Thyroid gland (tissue), 4 donors: ENCODE measurements at regions not wholly inside any gene's neighbourhood (a gene's known extent, or its start where the extent isn't known, plus 50 kb on each side); places are given as distances from the start of the nearest gene placed in this dataset.

ENCODE experiments used
- POLR2A ChIP-seq, 2 donors: fragments of 450-650 bp; IDR thresholded peaks; one replicate each; pipeline ENCODE4 v1.6.1; 2017; ENCODE audit warnings: antibody characterized with exemption in 2 of 2, mild to moderate bottlenecking in 2 of 2, moderate library complexity in 1 of 2
- TF ChIP-seq, protein P1 (sequence below), 6 experiments: fragments of 200-600 bp in 3 of 6; fragments of 450-650 bp in 3 of 6; sonication (generic) in 3 of 6; IDR thresholded peaks; one replicate each; pipeline ENCODE4 v1.5.1; 2016 to 2019; ENCODE audit warnings: antibody characterized with exemption in 6 of 6, mild to moderate bottlenecking in 2 of 6, inconsistent platforms in 1 of 6, moderate library complexity in 1 of 6

DNA sequence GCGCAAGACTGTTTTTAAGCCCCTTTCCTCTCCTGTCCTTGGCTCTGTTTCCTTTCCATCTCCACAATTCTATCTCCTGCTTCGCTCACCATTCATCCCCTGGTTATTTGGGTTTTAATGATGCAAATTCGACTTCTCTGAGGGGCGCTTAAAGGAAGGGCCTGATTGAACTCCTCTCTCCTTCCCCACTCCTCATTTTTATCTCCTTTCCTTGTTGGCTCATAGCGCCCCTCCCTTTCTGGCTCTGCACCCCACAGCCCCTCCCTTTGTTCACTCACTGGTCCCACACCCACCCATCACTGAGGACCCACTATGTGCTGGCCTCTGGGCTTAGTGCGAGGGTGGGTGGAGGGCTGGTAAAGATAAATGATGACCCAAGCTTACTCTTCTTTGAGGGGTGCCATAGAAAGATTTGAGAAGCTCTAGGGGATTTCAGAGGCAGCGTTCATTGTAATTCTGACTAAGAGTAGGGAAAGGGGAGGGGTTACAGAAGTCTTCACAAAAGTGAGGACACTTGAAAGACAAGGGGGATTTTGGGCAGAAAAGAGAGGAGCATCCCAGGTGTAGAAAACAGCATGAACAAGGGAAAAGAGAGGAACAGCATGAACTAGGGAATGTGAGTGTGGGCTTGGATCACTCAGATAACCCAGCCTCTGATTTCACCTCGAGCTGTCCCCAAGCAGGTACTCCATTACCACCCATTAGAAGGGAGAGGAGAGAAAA is 507.8 kb downstream of the CD83 start:
- TF ChIP-seq, protein P1, sequence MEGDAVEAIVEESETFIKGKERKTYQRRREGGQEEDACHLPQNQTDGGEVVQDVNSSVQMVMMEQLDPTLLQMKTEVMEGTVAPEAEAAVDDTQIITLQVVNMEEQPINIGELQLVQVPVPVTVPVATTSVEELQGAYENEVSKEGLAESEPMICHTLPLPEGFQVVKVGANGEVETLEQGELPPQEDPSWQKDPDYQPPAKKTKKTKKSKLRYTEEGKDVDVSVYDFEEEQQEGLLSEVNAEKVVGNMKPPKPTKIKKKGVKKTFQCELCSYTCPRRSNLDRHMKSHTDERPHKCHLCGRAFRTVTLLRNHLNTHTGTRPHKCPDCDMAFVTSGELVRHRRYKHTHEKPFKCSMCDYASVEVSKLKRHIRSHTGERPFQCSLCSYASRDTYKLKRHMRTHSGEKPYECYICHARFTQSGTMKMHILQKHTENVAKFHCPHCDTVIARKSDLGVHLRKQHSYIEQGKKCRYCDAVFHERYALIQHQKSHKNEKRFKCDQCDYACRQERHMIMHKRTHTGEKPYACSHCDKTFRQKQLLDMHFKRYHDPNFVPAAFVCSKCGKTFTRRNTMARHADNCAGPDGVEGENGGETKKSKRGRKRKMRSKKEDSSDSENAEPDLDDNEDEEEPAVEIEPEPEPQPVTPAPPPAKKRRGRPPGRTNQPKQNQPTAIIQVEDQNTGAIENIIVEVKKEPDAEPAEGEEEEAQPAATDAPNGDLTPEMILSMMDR (IDR thresholded peaks at IDR 0.05), result no peak
- TF ChIP-seq POLR2A (IDR thresholded peaks at IDR 0.05), result no peak
